ENCODE measurements at regions not wholly inside any gene's neighbourhood (a gene's known extent, or its start where the extent isn't known, plus 50 kb on each side); places are given as distances from the start of the nearest gene placed in this dataset.

DNA sequence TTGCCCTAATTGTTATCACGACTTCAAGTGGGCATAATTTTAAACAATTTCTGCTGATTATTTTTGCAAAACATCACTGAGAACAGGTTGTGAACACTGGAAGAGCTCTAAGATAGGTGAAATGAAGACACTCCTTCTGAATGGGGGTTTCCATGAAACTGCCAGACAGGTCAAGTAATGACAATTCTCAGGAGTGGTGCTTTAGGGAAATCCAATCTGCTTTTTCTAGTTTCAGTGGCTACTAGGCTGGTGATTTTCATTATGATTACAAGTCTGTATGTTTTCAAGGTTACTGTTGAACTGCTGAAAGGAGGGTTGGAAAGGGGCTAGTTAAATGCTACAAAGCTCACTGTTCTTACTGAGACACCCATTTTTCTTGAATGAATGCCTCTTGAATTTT is 1724.2 kb downstream of the PCDH9 start:
- TF ChIP-seq TOX (CRISPR knock-in tag; IDR thresholded peaks at IDR 0.05; ENCODE audit: borderline replicate concordance) (no peak), PATZ1 (CRISPR knock-in tag; IDR thresholded peaks at IDR 0.05; ENCODE audit: borderline replicate concordance) (no peak), CSRNP3 (CRISPR knock-in tag; IDR thresholded peaks at IDR 0.05) (no peak), TSHZ2 (CRISPR knock-in tag; IDR thresholded peaks at IDR 0.05) (no peak), PPARA (CRISPR knock-in tag; IDR thresholded peaks at IDR 0.05; ENCODE audit: borderline replicate concordance) (no peak), SNAI2 (CRISPR knock-in tag; IDR thresholded peaks at IDR 0.05) (no peak), TCF4 (CRISPR knock-in tag; IDR thresholded peaks at IDR 0.05; ENCODE audit: borderline replicate concordance) (no peak), BACH2 (CRISPR knock-in tag; IDR thresholded peaks at IDR 0.05; ENCODE audit: borderline replicate concordance) (no peak)
- TF ChIP-seq, protein P1, sequence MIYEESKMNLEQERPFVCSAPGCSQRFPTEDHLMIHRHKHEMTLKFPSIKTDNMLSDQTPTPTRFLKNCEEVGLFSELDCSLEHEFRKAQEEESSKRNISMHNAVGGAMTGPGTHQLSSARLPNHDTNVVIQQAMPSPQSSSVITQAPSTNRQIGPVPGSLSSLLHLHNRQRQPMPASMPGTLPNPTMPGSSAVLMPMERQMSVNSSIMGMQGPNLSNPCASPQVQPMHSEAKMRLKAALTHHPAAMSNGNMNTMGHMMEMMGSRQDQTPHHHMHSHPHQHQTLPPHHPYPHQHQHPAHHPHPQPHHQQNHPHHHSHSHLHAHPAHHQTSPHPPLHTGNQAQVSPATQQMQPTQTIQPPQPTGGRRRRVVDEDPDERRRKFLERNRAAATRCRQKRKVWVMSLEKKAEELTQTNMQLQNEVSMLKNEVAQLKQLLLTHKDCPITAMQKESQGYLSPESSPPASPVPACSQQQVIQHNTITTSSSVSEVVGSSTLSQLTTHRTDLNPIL (CRISPR knock-in tag; IDR thresholded peaks at IDR 0.05; ENCODE audit: low read depth), result no peak
